ENCODE measurements at regions not wholly inside any gene's neighbourhood (a gene's known extent, or its start where the extent isn't known, plus 50 kb on each side); places are given as distances from the start of the nearest gene placed in this dataset.

DNA sequence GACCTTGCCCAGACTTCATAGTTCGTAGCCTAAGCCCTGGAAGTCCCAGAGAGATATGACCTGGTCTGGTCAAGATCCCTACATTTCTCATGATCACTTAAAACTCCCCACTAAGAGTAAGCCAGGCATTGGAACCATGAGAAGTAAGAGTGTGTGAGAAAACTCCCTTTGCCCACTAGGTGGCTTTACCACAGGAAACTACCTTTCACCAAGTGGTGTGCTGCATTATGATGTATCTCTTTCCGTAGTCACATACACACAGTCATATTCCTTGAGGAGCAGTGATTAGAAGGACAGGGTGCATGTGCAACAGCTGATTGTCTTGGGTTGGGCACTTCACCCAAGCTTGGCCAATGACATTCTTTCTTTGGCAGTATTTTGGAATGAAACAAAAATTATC is 639.3 kb downstream of the KCNJ2 start:
- DNase-seq (ENCODE audit: low spot score): no peak

GRCh38 chr17:70810609-70811008 is 641.3 kb downstream of the KCNJ2 start:
- no peak for DNase-seq (ENCODE audit: low spot score)

GRCh38 chr17:70813355-70813930 is 644.1 kb downstream of the KCNJ2 start:
- DNase-seq (ENCODE audit: low spot score): no peak

DNA sequence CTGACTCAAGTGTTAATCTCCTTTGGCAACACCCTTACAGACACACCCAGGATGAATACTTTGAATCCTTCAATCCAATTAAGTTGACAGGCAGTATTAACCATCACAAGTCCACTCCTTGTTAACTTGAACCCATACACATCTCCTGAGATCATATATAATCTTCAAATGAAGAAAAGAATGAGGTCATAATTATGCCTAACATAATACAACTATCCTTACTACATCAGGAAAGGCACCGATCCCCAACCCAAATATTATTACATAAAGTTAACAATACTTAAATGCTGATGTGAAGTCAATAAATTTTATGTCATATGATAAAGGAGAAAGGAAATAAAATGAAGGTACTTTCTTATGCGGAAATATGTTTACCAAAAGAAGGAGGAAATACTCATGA is 649.9 kb downstream of the KCNJ2 start:
- no peak for DNase-seq (ENCODE audit: low spot score)

DNA sequence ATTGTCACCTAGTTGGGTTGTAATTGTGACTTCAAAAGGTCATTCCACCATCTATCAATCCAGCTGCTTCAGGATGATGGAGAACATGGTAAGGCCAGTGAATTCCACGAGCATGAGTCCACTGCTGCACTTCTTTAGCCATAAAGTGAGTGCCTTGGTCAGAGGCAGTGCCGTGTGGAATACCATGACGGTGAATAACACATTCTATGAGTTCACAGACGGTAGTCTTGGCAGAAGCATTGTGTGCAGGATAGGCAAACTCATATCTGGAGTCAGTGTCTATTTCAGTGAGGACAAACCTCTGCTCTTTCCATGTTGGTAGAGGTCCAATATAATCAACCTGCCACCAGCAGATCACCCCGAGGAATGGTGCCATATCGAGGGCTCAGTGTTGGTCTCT is 650.9 kb downstream of the KCNJ2 start:
- no peak for DNase-seq (ENCODE audit: low spot score)

GRCh38 chr17:70825321-70826125 is 656.2 kb downstream of the KCNJ2 start:
- no peak for DNase-seq (ENCODE audit: low spot score)

DNA sequence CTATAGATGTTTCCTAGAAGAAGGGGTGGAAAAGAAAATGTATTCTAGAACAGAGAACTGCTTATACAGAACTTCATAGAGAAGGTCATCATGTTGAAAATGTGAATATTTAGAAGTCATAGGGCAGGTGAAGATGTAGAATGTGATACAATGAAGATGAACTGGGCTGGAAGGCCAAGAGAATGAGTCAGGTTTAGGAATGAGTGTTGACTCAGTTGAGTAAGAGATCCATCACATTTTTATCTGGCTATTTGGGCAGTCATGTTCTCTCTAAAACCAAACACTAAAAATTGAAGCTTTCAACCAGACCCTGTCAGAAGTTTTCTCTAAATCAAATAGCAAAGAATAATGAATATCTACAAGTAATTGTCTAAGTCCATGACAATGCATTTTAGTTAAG is 660.5 kb downstream of the KCNJ2 start:
- DNase-seq (ENCODE audit: low spot score): no peak

DNA sequence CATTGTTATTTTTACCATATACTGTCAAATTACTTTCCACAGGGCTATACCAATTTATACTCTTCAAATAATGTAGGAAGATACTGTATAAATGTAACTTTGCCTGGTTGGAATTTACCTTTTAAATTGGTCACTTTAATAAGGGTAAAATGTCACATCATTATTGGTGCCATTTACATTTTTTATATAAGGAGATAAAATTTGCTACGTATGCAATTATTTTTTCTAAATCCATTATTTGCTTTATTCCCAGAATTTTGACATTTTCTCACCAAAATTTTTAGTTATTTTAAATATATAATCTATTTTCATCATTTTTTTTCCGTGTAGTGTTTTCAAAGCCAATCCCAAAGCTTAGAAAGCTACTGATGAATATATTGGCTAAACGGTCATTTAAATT is 664.7 kb downstream of the KCNJ2 start:
- no peak for DNase-seq (ENCODE audit: low spot score)

DNA sequence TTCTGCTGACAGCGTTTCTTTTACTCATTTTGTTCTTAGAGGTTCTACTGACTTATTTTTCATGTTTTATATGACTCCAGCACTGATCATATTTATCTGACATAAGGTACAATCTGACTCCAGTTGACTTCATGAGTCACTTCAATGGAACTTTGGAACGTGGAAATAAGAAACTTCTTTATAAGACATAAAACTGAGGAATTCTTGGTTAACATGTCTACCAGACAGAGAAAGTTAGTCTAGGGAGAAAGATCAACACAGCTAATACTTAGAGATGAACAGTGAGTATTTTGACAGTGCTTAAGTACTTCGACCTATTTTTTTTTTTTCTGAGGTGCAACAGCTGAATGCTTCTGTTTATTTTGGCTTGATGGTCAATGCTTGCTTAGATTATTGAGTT is 679.5 kb downstream of the KCNJ2 start:
- DNase-seq (ENCODE audit: low spot score): no peak

DNA sequence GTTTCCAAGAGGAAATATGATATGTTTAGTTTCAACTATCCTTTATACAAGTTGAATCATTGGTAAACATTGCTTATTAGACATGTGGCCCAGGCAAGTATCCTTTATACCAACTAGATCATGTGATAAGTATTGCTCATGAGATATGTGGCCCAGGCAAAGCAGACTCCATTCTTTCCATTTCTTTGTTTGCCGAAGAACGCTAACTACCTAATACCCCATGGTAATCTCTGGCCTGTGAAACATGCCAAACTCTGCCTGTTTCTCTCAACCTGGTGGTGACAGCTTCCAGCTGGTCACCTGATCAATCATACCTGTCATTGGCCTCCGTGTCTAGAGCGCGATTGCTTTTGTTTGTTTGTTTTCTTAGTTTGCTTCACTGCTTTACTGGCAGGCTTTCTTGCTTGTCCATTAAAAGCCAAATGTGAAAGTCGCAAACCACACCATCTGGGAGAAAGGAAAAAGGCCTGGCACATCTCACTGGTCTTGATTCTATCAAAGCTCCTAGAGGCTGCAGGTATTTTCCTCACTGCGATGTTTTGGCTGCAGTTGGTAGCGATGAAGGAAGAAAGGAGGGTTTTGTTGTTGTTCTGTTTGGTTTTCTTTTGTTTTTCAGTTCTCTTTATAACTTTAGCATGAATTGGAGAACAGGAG is 686.2 kb downstream of the KCNJ2 start:
- DNase-seq (ENCODE audit: low spot score): no peak

DNA sequence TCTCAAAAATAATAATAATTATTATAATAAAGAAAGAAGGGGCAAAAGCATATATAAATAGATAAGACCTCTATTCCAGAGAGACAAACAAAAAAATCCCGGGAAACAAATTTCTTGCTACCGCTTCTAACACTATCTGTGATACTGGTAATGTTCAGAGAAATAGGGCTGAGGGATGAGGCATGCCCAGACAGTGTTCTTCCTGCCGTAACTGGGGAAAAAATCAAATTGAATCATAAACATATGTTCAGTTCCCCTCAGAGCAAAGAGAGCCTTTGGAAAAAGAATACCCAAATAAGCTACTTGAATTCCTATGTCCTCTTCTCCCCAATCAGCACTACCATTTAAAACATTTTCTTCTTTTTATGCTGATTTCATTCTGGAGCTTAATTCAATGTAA is 688.0 kb downstream of the KCNJ2 start:
- no peak for DNase-seq (ENCODE audit: low spot score)

DNA sequence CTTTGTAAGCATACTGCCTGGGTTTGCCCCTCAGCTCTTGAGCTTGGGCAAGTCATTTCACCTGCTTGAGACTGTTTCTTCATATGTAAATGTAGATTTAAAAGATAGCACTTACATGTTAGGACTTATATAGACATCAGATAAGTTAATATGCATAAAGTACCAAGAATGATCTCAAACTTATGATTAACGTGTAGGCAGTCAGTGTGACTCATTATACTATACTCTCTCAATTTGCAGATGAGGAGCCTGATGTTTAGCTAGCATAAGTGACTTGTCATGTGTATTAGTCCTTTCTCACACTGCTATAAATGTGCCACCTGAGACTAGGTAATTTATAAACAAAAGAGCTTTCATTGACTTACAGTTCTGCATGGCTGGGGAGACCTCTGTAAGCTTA is 690.5 kb downstream of the KCNJ2 start:
- DNase-seq (ENCODE audit: low spot score): no peak

DNA sequence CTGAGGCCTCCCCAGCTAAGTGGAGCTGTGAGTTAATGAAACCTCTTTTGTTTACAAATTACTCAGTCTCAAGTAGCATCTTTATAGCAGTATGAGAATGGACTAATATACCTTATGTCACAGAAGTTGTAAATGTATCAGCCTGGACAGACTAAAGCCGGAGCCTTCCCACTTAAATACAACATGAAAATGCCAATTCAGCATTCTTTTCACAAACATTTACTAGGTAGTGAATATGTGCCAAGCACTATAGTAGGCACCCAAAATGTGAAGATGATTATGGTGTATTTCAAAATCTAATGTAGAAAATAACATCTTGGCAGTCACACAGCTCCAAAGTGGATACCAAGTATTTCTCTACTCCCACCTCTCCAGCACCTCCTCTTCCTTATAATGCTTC is 693.0 kb downstream of the KCNJ2 start:
- DNase-seq (ENCODE audit: low spot score): no peak

DNA sequence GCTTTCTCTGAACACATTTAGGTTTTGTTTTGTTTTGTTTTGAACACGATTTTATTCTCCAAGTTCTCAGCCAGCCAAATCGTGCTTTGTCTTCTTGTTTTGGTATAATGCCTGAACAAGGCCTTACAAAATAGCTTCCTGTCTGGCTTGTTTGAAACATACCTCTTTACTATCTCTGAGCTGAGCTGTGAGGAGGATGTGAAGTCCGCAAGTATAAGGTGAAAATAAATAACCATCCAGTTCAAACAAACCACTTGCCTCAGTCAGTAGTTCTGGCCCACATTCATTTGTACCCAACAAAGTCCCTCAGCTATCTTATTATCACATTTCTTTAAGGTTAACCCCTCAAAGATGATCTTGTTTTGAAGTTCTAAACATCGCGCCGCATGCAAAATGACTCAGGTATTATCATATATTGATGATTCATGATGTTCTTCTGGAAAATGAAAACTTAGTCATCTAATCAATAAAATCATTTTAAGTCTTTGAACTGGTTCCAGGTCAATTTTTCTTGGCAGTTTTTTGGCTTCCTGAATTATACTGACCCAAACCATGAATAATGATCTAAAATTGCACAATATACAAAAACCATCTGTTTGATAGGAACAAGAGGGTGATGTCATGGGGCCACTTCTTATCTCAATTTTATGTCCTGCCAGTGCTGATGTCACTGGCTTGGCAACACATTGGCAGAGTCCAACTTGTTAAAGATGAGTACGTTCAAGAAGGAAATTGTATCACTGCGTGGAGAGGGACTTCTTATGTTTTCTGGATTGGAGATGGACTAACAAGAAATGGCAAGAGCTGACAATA is 694.3 kb downstream of the KCNJ2 start:
- DNase-seq (ENCODE audit: low spot score): no peak

GRCh38 chr17:70865993-70866804 is 696.9 kb downstream of the KCNJ2 start:
- no peak for DNase-seq (ENCODE audit: low spot score)

- DNase-seq (ENCODE audit: low spot score): no peak
Observed at GRCh38 chr17:70868149-70868548, 698.8 kb downstream of the KCNJ2 start.

DNA sequence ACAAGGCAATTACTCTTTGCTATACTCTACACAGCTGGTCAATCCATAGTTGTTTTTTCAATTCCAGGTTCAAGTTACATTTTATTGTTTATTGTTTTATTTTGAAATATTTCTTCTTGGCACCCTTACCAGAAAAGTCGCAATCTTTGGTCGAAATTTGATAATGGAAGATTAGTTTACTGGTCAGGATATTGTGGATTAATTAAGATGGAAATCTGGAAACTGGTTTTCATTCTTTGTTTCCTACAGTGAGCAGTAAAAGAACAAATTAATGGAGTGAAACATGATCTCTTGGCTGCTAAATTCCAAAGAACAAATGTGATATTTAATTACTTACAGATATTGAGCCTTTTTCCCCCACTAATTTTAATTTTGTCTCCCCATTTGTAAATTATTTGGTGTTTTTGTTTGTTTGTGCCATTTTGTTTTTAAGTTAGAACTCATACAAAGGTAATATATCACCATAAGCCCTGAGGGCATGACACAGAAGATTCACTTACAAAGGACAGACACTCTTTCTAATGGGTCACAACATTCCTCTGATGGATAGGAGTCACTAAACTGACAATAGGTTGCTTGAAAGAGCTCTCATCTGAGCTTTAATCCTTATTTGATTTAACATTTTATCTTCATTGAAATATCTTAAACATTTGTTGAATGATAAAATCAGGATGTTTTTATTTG is 700.2 kb downstream of the KCNJ2 start:
- DNase-seq (ENCODE audit: low spot score): no peak

- DNase-seq (ENCODE audit: low spot score): no peak
Observed at GRCh38 chr17:70871180-70871818, 702.0 kb downstream of the KCNJ2 start.

- no peak for DNase-seq (ENCODE audit: low spot score)
Observed at GRCh38 chr17:70872103-70872502, 702.8 kb downstream of the KCNJ2 start.

DNA sequence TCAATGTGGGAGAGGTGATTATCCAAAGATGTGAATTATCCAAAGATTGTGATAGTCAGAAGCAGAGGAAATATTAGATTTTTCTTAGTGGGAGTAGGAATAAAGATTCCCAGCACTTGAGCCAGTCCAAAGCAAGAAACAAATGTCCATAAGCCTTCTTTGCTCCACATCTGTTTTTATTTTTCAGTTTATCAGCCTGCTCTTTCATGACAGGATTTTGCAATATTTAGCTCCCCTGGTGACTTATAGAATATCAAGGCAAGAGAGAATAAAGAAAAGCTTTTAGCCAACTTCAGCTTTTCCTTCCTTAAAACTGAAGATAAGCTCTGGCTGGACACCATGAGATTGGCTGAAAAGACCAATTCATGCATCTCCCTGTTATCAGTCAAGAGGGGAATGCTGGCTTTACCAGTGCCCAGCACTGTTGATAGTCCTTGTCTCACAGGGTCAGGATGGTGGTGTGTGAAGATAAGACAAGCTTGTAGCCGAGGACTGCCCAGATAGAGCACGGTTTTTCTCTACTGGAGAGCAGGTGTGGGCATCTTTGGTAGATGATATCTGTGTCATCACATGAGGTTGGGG is 706.5 kb downstream of the KCNJ2 start:
- no peak for DNase-seq (ENCODE audit: low spot score)
